Loucy (cell line): ENCODE measurements at regions not wholly inside any gene's neighbourhood (a gene's known extent, or its start where the extent isn't known, plus 50 kb on each side); places are given as distances from the start of the nearest gene placed in this dataset.

Experiments used
- H2AFZ ChIP-seq: fragments of 200-600 bp; sonication (generic); 2 replicates; pipeline ENCODE4 v1.6.0; 2016; ENCODE audit warnings: antibody characterized with exemption, mild to moderate bottlenecking, low read length, moderate library complexity
- H3F3A ChIP-seq: fragments of 200-600 bp; 2 replicates; pipeline ENCODE4 v1.6.0; 2016; ENCODE audit warnings: antibody characterized with exemption, low read depth, mild to moderate bottlenecking
- H3K27me3 ChIP-seq: fragments of 200-600 bp; sonication (generic); 2 replicates; pipeline ENCODE4 v1.6.1; 2014; ENCODE audit warnings: low read length, mild to moderate bottlenecking; ENCODE audit not compliant: insufficient read depth, poor library complexity, severe bottlenecking
- H3K36me3 ChIP-seq: fragments of 200-600 bp; sonication (generic); 2 replicates; pipeline ENCODE4 v1.6.1; 2016; ENCODE audit warnings: low read length; ENCODE audit not compliant: insufficient read depth
- H3K4me1 ChIP-seq: fragments of 200-600 bp; sonication (generic); 2 replicates; pipeline ENCODE4 v1.5.1; 2014; ENCODE audit warnings: low read length, mild to moderate bottlenecking; ENCODE audit not compliant: insufficient read depth, poor library complexity, severe bottlenecking
- H3K4me2 ChIP-seq: fragments of 200-600 bp; sonication (generic); 2 replicates; pipeline ENCODE4 v1.6.0; 2014; ENCODE audit warnings: antibody characterized with exemption, low read length, low read depth, mild to moderate bottlenecking; ENCODE audit not compliant: poor library complexity, severe bottlenecking
- H3K4me3 ChIP-seq: fragments of 200-600 bp; sonication (generic); 2 replicates; pipeline ENCODE4 v1.5.1; 2014; ENCODE audit warnings: low read length, mild to moderate bottlenecking, mixed read lengths; ENCODE audit not compliant: poor library complexity, severe bottlenecking
- H3K79me2 ChIP-seq: fragments of 200-600 bp; sonication (generic); 2 replicates; pipeline ENCODE4 v1.6.1; 2014; ENCODE audit warnings: low read length; ENCODE audit not compliant: insufficient read depth
- H3K9ac ChIP-seq: fragments of 200-600 bp; sonication (generic); 2 replicates; pipeline ENCODE4 v1.6.0; 2014; ENCODE audit warnings: mild to moderate bottlenecking, low read depth, low read length, moderate library complexity; ENCODE audit not compliant: poor library complexity, severe bottlenecking
- H3K9me2 ChIP-seq: fragments of 200-600 bp; sonication (generic); replicated peaks from 2 replicates; pipeline ENCODE4 v1.6.1; 2016; ENCODE audit warnings: low read depth, low read length, mixed read lengths
- H3K9me3 ChIP-seq: fragments of 200-600 bp; sonication (generic); 2 replicates; pipeline ENCODE4 v1.6.1; 2014; ENCODE audit warnings: mild to moderate bottlenecking, antibody characterized with exemption, low read length, low read depth; ENCODE audit not compliant: insufficient read depth
- H4K20me1 ChIP-seq: fragments of 200-600 bp; sonication (generic); 2 replicates; pipeline ENCODE4 v1.6.0; 2014; ENCODE audit warnings: antibody characterized with exemption, low read length, mild to moderate bottlenecking; ENCODE audit not compliant: insufficient read depth, poor library complexity, severe bottlenecking
- CTCF ChIP-seq: fragments of 200-600 bp; sonication (generic); conservative IDR thresholded peaks from 2 replicates; pipeline ENCODE4 v1.5.1; 2014; ENCODE audit warnings: mild to moderate bottlenecking, antibody characterized with exemption, low read length
- EZH2phosphoT487 ChIP-seq: fragments of 200-600 bp; IDR thresholded peaks from 2 replicates; pipeline ENCODE4 v1.6.1; 2018; ENCODE audit warnings: antibody characterized with exemption, mild to moderate bottlenecking, moderate library complexity, borderline replicate concordance

- Histone ChIP-seq H3F3A (no peaks in the 10 kb centered on the region), H3K4me1 (no peaks in the 10 kb centered on the region), H3K9me3 (no peaks in the 10 kb centered on the region), H3K9me2 (no peaks in the 10 kb centered on the region), H2AFZ (no peak overlapping the region), H3K36me3 (no peaks in the 10 kb centered on the region), H4K20me1 (no peaks in the 10 kb centered on the region), H3K9ac (no peak overlapping the region), H3K27me3 (no peaks in the 10 kb centered on the region), H3K4me3 (no peak overlapping the region), H3K79me2 (no peaks in the 10 kb centered on the region), H3K4me2 (no peak overlapping the region)
- no peak for TF ChIP-seq CTCF
- no peak for TF ChIP-seq EZH2phosphoT487
Observed at GRCh38 chr3:69542089-69542804, 156.4 kb upstream of the FRMD4B start.

- no peaks in the 10 kb centered on the region for H3K79me2 ChIP-seq
- no peak overlapping the region for H3K9ac ChIP-seq
- no peaks in the 10 kb centered on the region for H3K4me1 ChIP-seq
- no peaks in the 10 kb centered on the region for H3K36me3 ChIP-seq
- no peaks in the 10 kb centered on the region for H3F3A ChIP-seq
- H3K4me2 ChIP-seq = no peak overlapping the region
- H2AFZ ChIP-seq = no peak overlapping the region
- no peak for TF ChIP-seq CTCF
- TF ChIP-seq EZH2phosphoT487 = no peak
- no peaks in the 10 kb centered on the region for H3K9me3 ChIP-seq
- H3K9me2 ChIP-seq = no peaks in the 10 kb centered on the region
- H3K4me3 ChIP-seq = no peak overlapping the region
- H3K27me3 ChIP-seq = no peaks in the 10 kb centered on the region
- no peaks in the 10 kb centered on the region for H4K20me1 ChIP-seq
Observed at GRCh38 chr3:69541711-69542088, 155.8 kb upstream of the FRMD4B start.

GRCh38 chr3:69540706-69541581 is 155.1 kb upstream of the FRMD4B start:
- TF ChIP-seq CTCF = no peak
- TF ChIP-seq EZH2phosphoT487 = no peak
- Histone ChIP-seq H3K79me2 (no peaks in the 10 kb centered on the region), H3K36me3 (no peaks in the 10 kb centered on the region), H3K4me3 (no peak overlapping the region), H3K9me2 (no peaks in the 10 kb centered on the region), H3K4me1 (no peaks in the 10 kb centered on the region), H3K4me2 (no peak overlapping the region), H3K9ac (no peak overlapping the region), H4K20me1 (no peaks in the 10 kb centered on the region), H3F3A (no peaks in the 10 kb centered on the region), H2AFZ (no peak overlapping the region), H3K9me3 (no peaks in the 10 kb centered on the region), H3K27me3 (no peaks in the 10 kb centered on the region)
